ENCODE measurements at regions not wholly inside any gene's neighbourhood (a gene's known extent, or its start where the extent isn't known, plus 50 kb on each side); places are given as distances from the start of the nearest gene placed in this dataset.

GRCh38 chr2:137769406-137769805, 194.9 kb upstream of the HNMT start:
- TF ChIP-seq, protein P1, sequence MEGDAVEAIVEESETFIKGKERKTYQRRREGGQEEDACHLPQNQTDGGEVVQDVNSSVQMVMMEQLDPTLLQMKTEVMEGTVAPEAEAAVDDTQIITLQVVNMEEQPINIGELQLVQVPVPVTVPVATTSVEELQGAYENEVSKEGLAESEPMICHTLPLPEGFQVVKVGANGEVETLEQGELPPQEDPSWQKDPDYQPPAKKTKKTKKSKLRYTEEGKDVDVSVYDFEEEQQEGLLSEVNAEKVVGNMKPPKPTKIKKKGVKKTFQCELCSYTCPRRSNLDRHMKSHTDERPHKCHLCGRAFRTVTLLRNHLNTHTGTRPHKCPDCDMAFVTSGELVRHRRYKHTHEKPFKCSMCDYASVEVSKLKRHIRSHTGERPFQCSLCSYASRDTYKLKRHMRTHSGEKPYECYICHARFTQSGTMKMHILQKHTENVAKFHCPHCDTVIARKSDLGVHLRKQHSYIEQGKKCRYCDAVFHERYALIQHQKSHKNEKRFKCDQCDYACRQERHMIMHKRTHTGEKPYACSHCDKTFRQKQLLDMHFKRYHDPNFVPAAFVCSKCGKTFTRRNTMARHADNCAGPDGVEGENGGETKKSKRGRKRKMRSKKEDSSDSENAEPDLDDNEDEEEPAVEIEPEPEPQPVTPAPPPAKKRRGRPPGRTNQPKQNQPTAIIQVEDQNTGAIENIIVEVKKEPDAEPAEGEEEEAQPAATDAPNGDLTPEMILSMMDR (conservative IDR thresholded peaks at IDR 0.05 in 1 of 2, IDR thresholded peaks at IDR 0.05 in 1 of 2; ENCODE audit: low read depth in 1 of 2, low read length in 2 of 2), result no peak
- no peak for TF ChIP-seq EZH2 (IDR thresholded peaks at IDR 0.05; ENCODE audit: low read length, missing control alignments)
